HEK293 (cell line): ENCODE measurements at regions not wholly inside any gene's neighbourhood (a gene's known extent, or its start where the extent isn't known, plus 50 kb on each side); places are given as distances from the start of the nearest gene placed in this dataset.

Source experiments
- CTCF ChIA-PET: fragments of 350-600 bp; formaldehyde crosslinking; extraction: SDS; loops from one replicate; lab custom pipeline; 2021; ENCODE audit warnings: antibody characterized with exemption; lab: Yijun Ruan, JAX
- POLR2A ChIA-PET: fragments of 300-600 bp; formaldehyde crosslinking; extraction: SDS; loops from one replicate; lab custom pipeline; 2020; ENCODE audit warnings: antibody characterized with exemption, inconsistent platforms; lab: Yijun Ruan, JAX
- H3K27ac ChIP-seq: fragments of 200-500 bp; sonication (Bioruptor generic); 2 replicates; pipeline ENCODE4 v1.5.1; 2014; ENCODE audit warnings: low read depth, low read length, control low read depth, inconsistent platforms; ENCODE audit errors: extremely low read depth
- H3K36me3 ChIP-seq, 2 experiments: fragments of 200-500 bp in 1 of 2; sonication (Bioruptor generic) in 1 of 2; 1 replicate in 1 of 2; 2 replicates in 1 of 2; pipeline ENCODE4 v1.5.1; 2014 to 2017; ENCODE audit warnings: inconsistent platforms in 2 of 2, low read length in 2 of 2; ENCODE audit not compliant: control insufficient read depth in 2 of 2, insufficient read depth in 1 of 2
- H3K4me1 ChIP-seq: fragments of 200-500 bp; sonication (Bioruptor generic); 2 replicates; pipeline ENCODE4 v1.5.1; 2014; ENCODE audit warnings: mild to moderate bottlenecking, low read length, inconsistent platforms; ENCODE audit not compliant: control insufficient read depth, insufficient read depth
- H3K4me3 ChIP-seq: 2 replicates; pipeline ENCODE4 v1.5.1; 2011; ENCODE audit warnings: low read depth, mild to moderate bottlenecking, control low read depth, low read length, moderate library complexity
- H3K9me3 ChIP-seq: fragments of 200-500 bp; sonication (Bioruptor generic); 2 replicates; pipeline ENCODE4 v1.5.1; 2014; ENCODE audit warnings: low read depth, low read length, inconsistent platforms; ENCODE audit not compliant: control insufficient read depth, insufficient read depth
- GLIS1 ChIP-seq: fragments of 450-650 bp; formaldehyde crosslinking; IDR thresholded peaks from 2 replicates; pipeline ENCODE4 v1.5.1; 2016; ENCODE audit warnings: missing biosample characterization, missing genetic modification characterization
- HOXD13 ChIP-seq: sonication (generic); formaldehyde crosslinking; IDR thresholded peaks from 2 replicates; pipeline ENCODE4 v1.8.0; 2022; ENCODE audit warnings: missing genetic modification reagents, borderline replicate concordance
- MEIS1 ChIP-seq: sonication (generic); formaldehyde crosslinking; IDR thresholded peaks from 2 replicates; pipeline ENCODE4 v1.8.1; 2022; ENCODE audit warnings: missing genetic modification reagents, mild to moderate bottlenecking, borderline replicate concordance
- OVOL3 ChIP-seq: fragments of 450-650 bp; formaldehyde crosslinking; IDR thresholded peaks from 2 replicates; pipeline ENCODE4 v1.5.1; 2016; ENCODE audit warnings: missing biosample characterization, missing genetic modification characterization
- REPIN1 ChIP-seq: fragments of 450-650 bp; formaldehyde crosslinking; IDR thresholded peaks from 2 replicates; pipeline ENCODE4 v1.5.1; 2017; ENCODE audit warnings: missing biosample characterization, missing genetic modification characterization, low read depth
- SP7 ChIP-seq: fragments of 450-650 bp; formaldehyde crosslinking; IDR thresholded peaks from 2 replicates; pipeline ENCODE4 v1.5.1; 2016; ENCODE audit warnings: missing biosample characterization, missing genetic modification characterization
- TRIM28 ChIP-seq: IDR thresholded peaks from 2 replicates; pipeline ENCODE4 v1.6.1; 2011; ENCODE audit warnings: low read length, control low read depth, borderline replicate concordance
- ZBTB21 ChIP-seq: fragments of 450-650 bp; formaldehyde crosslinking; IDR thresholded peaks from 2 replicates; pipeline ENCODE4 v1.5.1; 2017; ENCODE audit warnings: missing biosample characterization, missing genetic modification characterization
- ZNF10 ChIP-seq: fragments of 450-650 bp; formaldehyde crosslinking; IDR thresholded peaks from 2 replicates; pipeline ENCODE4 v1.5.1; 2017; ENCODE audit warnings: missing biosample characterization, missing genetic modification characterization
- ZNF133 ChIP-seq: fragments of 450-650 bp; formaldehyde crosslinking; IDR thresholded peaks from 2 replicates; pipeline ENCODE4 v1.5.1; 2016; ENCODE audit warnings: missing biosample characterization, missing genetic modification characterization
- ZNF155 ChIP-seq: fragments of 450-650 bp; formaldehyde crosslinking; IDR thresholded peaks from 2 replicates; pipeline ENCODE4 v1.5.1; 2016; ENCODE audit warnings: missing biosample characterization, missing genetic modification characterization
- ZNF174 ChIP-seq: fragments of 450-650 bp; formaldehyde crosslinking; IDR thresholded peaks from 2 replicates; pipeline ENCODE4 v1.5.0; 2017; ENCODE audit warnings: missing biosample characterization, mild to moderate bottlenecking, missing genetic modification characterization
- ZNF214 ChIP-seq: fragments of 450-650 bp; formaldehyde crosslinking; IDR thresholded peaks from 2 replicates; pipeline ENCODE4 v1.5.1; 2017; ENCODE audit warnings: missing biosample characterization, mild to moderate bottlenecking, missing genetic modification characterization, borderline replicate concordance
- ZNF23 ChIP-seq: fragments of 450-650 bp; formaldehyde crosslinking; IDR thresholded peaks from 2 replicates; pipeline ENCODE4 v1.5.1; 2016; ENCODE audit warnings: missing biosample characterization, missing genetic modification characterization, borderline replicate concordance
- ZNF248 ChIP-seq: fragments of 450-650 bp; formaldehyde crosslinking; IDR thresholded peaks from 2 replicates; pipeline ENCODE4 v1.5.1; 2017; ENCODE audit warnings: missing biosample characterization, missing genetic modification characterization
- ZNF341 ChIP-seq: fragments of 450-650 bp; formaldehyde crosslinking; IDR thresholded peaks from 2 replicates; pipeline ENCODE4; 2016; ENCODE audit warnings: low read depth, missing biosample characterization, missing genetic modification characterization
- ZNF366 ChIP-seq: fragments of 450-650 bp; formaldehyde crosslinking; conservative IDR thresholded peaks from 2 replicates; pipeline ENCODE4 v1.5.1; 2016; ENCODE audit warnings: missing biosample characterization, missing genetic modification characterization
- ZNF426 ChIP-seq: fragments of 450-650 bp; formaldehyde crosslinking; IDR thresholded peaks from 2 replicates; pipeline ENCODE4 v1.5.1; 2017; ENCODE audit warnings: missing biosample characterization, missing genetic modification characterization, mild to moderate bottlenecking, inconsistent platforms, moderate library complexity
- ZNF560 ChIP-seq: fragments of 450-650 bp; formaldehyde crosslinking; IDR thresholded peaks from 2 replicates; pipeline ENCODE4 v1.5.1; 2017; ENCODE audit warnings: missing biosample characterization, missing genetic modification characterization, borderline replicate concordance
- ZNF600 ChIP-seq: fragments of 450-650 bp; formaldehyde crosslinking; IDR thresholded peaks from 2 replicates; pipeline ENCODE4 v1.5.1; 2016; ENCODE audit warnings: missing biosample characterization, missing genetic modification characterization
- ZNF623 ChIP-seq: fragments of 450-650 bp; formaldehyde crosslinking; IDR thresholded peaks from 2 replicates; pipeline ENCODE4 v1.5.1; 2016; ENCODE audit warnings: missing biosample characterization, missing genetic modification characterization
- ZNF658 ChIP-seq: fragments of 450-650 bp; formaldehyde crosslinking; IDR thresholded peaks from 2 replicates; pipeline ENCODE4; 2016; ENCODE audit warnings: missing biosample characterization, missing genetic modification characterization
- ZNF76 ChIP-seq: fragments of 450-650 bp; formaldehyde crosslinking; IDR thresholded peaks from 2 replicates; pipeline ENCODE4; 2016; ENCODE audit warnings: low read depth, missing biosample characterization, missing genetic modification characterization, borderline replicate concordance
- ZNF768 ChIP-seq: fragments of 450-650 bp; formaldehyde crosslinking; IDR thresholded peaks from 2 replicates; pipeline ENCODE4 v1.5.1; 2018; ENCODE audit warnings: missing biosample characterization, mild to moderate bottlenecking, missing genetic modification characterization
- ZNF843 ChIP-seq: fragments of 450-650 bp; formaldehyde crosslinking; IDR thresholded peaks from 2 replicates; pipeline ENCODE4 v1.5.1; 2016; ENCODE audit warnings: missing biosample characterization, missing genetic modification characterization
- ZSCAN23 ChIP-seq: fragments of 450-650 bp; formaldehyde crosslinking; IDR thresholded peaks from 2 replicates; pipeline ENCODE4 v1.5.1; 2016; ENCODE audit warnings: missing biosample characterization, missing genetic modification characterization
- ZXDB ChIP-seq: fragments of 450-650 bp; formaldehyde crosslinking; IDR thresholded peaks from 2 replicates; pipeline ENCODE4 v1.5.1; 2016; ENCODE audit warnings: missing biosample characterization, missing genetic modification characterization
- TF ChIP-seq, protein P1 (sequence below): fragments of 450-650 bp; formaldehyde crosslinking; IDR thresholded peaks from 2 replicates; pipeline ENCODE4 v1.5.1; 2016; ENCODE audit warnings: missing biosample characterization, missing genetic modification characterization
- TF ChIP-seq, protein P2 (sequence below): fragments of 450-650 bp; formaldehyde crosslinking; IDR thresholded peaks from 2 replicates; pipeline ENCODE4 v1.5.1; 2017; ENCODE audit warnings: missing biosample characterization, missing genetic modification characterization
- TF ChIP-seq, protein P3 (sequence below): fragments of 450-650 bp; formaldehyde crosslinking; IDR thresholded peaks from 2 replicates; pipeline ENCODE4 v1.5.1; 2017; ENCODE audit warnings: missing biosample characterization, missing genetic modification characterization
- TF ChIP-seq, protein P4 (sequence below): fragments of 450-650 bp; formaldehyde crosslinking; IDR thresholded peaks from 2 replicates; pipeline ENCODE4 v1.5.0; 2017; ENCODE audit warnings: missing biosample characterization, missing genetic modification characterization, borderline replicate concordance

DNA sequence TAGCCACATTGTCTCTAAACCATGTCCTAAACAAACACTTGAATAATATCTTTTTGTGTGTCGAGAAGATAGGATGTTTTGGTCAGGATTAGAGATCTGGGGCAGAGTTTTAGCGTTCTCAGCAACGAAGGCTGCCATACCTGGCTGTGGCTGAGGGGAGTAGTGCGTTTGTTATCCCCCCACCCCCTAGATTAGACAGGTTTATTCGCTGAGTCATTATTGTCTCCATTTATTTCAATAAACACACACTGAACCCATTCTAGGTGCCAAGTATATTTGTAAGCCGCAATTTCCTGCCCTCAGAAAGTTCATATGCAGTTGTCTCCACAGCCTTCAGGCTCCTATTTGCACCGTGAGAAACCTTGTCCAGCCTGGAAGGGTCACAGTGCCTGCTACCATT lies 1684.8 kb upstream of the TENM3 start:
- no peaks in the 10 kb centered on the region for H3K36me3 ChIP-seq
- H3K9me3 ChIP-seq, result no peaks in the 10 kb centered on the region
- ChIA-PET CTCF (no interaction called here), POLR2A (no interaction called here)
- no peak overlapping the region for H3K27ac ChIP-seq
- no peak overlapping the region for H3K4me3 ChIP-seq
- no peaks in the 10 kb centered on the region for H3K4me1 ChIP-seq
- TF ChIP-seq ZNF155 (tag by site-specific recombination) (no peak), HOXD13 (no peak), ZNF560 (tag by site-specific recombination) (no peak), SP7 (tag by site-specific recombination) (no peak), ZSCAN23 (tag by site-specific recombination) (no peak), ZNF10 (tag by site-specific recombination) (no peak), ZNF600 (tag by site-specific recombination) (no peak), OVOL3 (no peak), ZNF248 (tag by site-specific recombination) (no peak), ZNF426 (no peak), ZNF133 (no peak), ZNF214 (no peak), ZNF76 (tag by site-specific recombination) (no peak), TRIM28 (no peak)
- TF ChIP-seq, protein P1, sequence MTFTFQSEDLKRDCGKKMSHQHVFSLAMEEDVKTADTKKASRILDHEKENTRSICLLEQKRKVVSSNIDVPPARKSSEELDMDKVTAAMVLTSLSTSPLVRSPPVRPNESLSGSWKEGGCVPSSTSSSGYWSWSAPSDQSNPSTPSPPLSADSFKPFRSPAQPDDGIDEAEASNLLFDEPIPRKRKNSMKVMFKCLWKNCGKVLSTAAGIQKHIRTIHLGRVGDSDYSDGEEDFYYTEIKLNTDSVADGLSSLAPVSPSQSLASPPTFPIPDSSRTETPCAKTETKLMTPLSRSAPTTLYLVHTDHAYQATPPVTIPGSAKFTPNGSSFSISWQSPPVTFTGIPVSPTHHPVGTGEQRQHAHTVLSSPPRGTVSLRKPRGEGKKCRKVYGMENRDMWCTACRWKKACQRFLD (tag by site-specific recombination), result no peak
- TF ChIP-seq, protein P2, sequence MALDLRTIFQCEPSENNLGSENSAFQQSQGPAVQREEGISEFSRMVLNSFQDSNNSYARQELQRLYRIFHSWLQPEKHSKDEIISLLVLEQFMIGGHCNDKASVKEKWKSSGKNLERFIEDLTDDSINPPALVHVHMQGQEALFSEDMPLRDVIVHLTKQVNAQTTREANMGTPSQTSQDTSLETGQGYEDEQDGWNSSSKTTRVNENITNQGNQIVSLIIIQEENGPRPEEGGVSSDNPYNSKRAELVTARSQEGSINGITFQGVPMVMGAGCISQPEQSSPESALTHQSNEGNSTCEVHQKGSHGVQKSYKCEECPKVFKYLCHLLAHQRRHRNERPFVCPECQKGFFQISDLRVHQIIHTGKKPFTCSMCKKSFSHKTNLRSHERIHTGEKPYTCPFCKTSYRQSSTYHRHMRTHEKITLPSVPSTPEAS, result no peak
- TF ChIP-seq, protein P3, sequence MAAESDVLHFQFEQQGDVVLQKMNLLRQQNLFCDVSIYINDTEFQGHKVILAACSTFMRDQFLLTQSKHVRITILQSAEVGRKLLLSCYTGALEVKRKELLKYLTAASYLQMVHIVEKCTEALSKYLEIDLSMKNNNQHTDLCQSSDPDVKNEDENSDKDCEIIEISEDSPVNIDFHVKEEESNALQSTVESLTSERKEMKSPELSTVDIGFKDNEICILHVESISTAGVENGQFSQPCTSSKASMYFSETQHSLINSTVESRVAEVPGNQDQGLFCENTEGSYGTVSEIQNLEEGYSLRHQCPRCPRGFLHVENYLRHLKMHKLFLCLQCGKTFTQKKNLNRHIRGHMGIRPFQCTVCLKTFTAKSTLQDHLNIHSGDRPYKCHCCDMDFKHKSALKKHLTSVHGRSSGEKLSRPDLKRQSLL (tag by site-specific recombination), result no peak

DNA sequence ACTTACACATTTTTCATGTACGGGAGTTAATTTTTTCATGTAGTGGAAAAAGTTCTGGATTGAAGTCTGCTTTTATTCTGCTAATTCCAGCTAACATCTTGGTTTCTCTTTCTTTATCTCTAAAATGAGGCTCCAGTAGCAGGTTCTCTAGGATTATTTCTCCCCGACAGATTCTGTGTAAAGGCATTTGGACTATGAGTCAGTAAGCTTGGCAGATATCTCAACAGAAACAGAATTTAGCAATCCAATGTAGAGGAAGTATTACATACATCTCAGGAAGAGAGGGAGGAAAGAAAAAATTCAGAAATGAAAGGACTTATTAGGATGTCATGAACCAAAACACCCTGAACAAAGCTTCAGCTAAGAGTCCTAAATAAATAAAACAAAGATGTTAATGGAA lies 1682.3 kb upstream of the TENM3 start:
- CTCF ChIA-PET, result no interaction called here

More for the DNA sequence above, 1682.3 kb upstream of the TENM3 start:
- Histone ChIP-seq H3K4me1 (no peaks in the 10 kb centered on the region), H3K36me3 (no peaks in the 10 kb centered on the region), H3K27ac (no peak overlapping the region), H3K9me3 (no peaks in the 10 kb centered on the region), H3K4me3 (no peak overlapping the region)
- no peak for TF ChIP-seq ZNF658 (tag by site-specific recombination)
- no peak for TF ChIP-seq MEIS1
- TF ChIP-seq ZNF843 (tag by site-specific recombination), result no peak
- TF ChIP-seq, protein P1 (tag by site-specific recombination), result no peak
- no peak for TF ChIP-seq ZNF174 (tag by site-specific recombination)
- no peak for TF ChIP-seq ZBTB21
- TF ChIP-seq, protein P4, sequence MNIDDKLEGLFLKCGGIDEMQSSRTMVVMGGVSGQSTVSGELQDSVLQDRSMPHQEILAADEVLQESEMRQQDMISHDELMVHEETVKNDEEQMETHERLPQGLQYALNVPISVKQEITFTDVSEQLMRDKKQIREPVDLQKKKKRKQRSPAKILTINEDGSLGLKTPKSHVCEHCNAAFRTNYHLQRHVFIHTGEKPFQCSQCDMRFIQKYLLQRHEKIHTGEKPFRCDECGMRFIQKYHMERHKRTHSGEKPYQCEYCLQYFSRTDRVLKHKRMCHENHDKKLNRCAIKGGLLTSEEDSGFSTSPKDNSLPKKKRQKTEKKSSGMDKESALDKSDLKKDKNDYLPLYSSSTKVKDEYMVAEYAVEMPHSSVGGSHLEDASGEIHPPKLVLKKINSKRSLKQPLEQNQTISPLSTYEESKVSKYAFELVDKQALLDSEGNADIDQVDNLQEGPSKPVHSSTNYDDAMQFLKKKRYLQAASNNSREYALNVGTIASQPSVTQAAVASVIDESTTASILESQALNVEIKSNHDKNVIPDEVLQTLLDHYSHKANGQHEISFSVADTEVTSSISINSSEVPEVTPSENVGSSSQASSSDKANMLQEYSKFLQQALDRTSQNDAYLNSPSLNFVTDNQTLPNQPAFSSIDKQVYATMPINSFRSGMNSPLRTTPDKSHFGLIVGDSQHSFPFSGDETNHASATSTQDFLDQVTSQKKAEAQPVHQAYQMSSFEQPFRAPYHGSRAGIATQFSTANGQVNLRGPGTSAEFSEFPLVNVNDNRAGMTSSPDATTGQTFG, result no peak
- TF ChIP-seq ZNF366 (tag by site-specific recombination), result no peak
- TF ChIP-seq GLIS1 (tag by site-specific recombination), result no peak
- no peak for TF ChIP-seq ZXDB
- TF ChIP-seq ZNF768 (tag by site-specific recombination), result no peak
- no peak for TF ChIP-seq REPIN1 (tag by site-specific recombination)
- TF ChIP-seq ZNF23 (tag by site-specific recombination), result no peak
- TF ChIP-seq ZNF623 (tag by site-specific recombination), result no peak
- TF ChIP-seq ZNF341 (tag by site-specific recombination), result no peak
- POLR2A ChIA-PET, result no interaction called here
